ENCODE measurements at regions not wholly inside any gene's neighbourhood (a gene's known extent, or its start where the extent isn't known, plus 50 kb on each side); places are given as distances from the start of the nearest gene placed in this dataset.

- H3K4me3 ChIP-seq (ENCODE audit: low read depth in 1 of 3, low read length in 3 of 3) = no peak overlapping the region
- no peak for DNase-seq (ENCODE audit: low spot score)
- no peak for TF ChIP-seq RXRA (IDR thresholded peaks at IDR 0.05)
- TF ChIP-seq JUND (IDR thresholded peaks at IDR 0.05) = no peak
- no peak for TF ChIP-seq YY1 (IDR thresholded peaks at IDR 0.05)
- no peak for TF ChIP-seq FOXA1 (IDR thresholded peaks at IDR 0.05)
- TF ChIP-seq GABPA (IDR thresholded peaks at IDR 0.05 in 1 of 2, conservative IDR thresholded peaks at IDR 0.05 in 1 of 2) = no peak
- TF ChIP-seq MAX (IDR thresholded peaks at IDR 0.05) = no peak
- TF ChIP-seq REST (IDR thresholded peaks at IDR 0.05) = no peak
- TF ChIP-seq HNF4A (conservative IDR thresholded peaks at IDR 0.05) = no peak
- TF ChIP-seq RAD21 (IDR thresholded peaks at IDR 0.05) = no peak
- TF ChIP-seq SP1 (IDR thresholded peaks at IDR 0.05) = no peak
- TF ChIP-seq HNF4G (IDR thresholded peaks at IDR 0.05) = no peak
- TF ChIP-seq NR2F2 (IDR thresholded peaks at IDR 0.05) = no peak
- TF ChIP-seq FOXA2 (IDR thresholded peaks at IDR 0.05) = no peak
- TF ChIP-seq CTCF (IDR thresholded peaks at IDR 0.05; ENCODE audit: low read depth, low read length, missing input control) = no peak
- TF ChIP-seq TAF1 (conservative IDR thresholded peaks at IDR 0.05) = no peak
- no peak for TF ChIP-seq ZBTB33 (IDR thresholded peaks at IDR 0.05)
- H3K27me3 ChIP-seq (ENCODE audit: control insufficient read depth in 4 of 4, insufficient read depth in 4 of 4, low read length in 3 of 4) = no peaks in the 10 kb centered on the region
- H3K36me3 ChIP-seq (ENCODE audit: control insufficient read depth in 4 of 4, insufficient read depth in 3 of 4, low read depth in 1 of 4, low read length in 3 of 4) = no peaks in the 10 kb centered on the region
- 67% methylated on average over 6 of the region's 6 CpGs for WGBS
- H3K4me1 ChIP-seq (ENCODE audit: control insufficient read depth in 4 of 4, insufficient read depth in 4 of 4, low read length in 3 of 4) = no peaks in the 10 kb centered on the region
- H3K9me3 ChIP-seq (ENCODE audit: control insufficient read depth in 4 of 4, low read length in 3 of 4) = no peaks in the 10 kb centered on the region
- H3K9ac ChIP-seq (ENCODE audit: low read depth in 1 of 2, low read length in 2 of 2) = no peak overlapping the region
- H3K27ac ChIP-seq (ENCODE audit: low read depth in 1 of 2, low read length in 2 of 2) = no peak overlapping the region
These were observed 1044.9 kb downstream of the TYW1 start for GRCh38 chr7:68041554-68041953.

- Histone ChIP-seq H3K4me3 (ENCODE audit: low read depth in 1 of 3, low read length in 3 of 3) (no peak overlapping the region), H3K4me1 (ENCODE audit: control insufficient read depth in 4 of 4, insufficient read depth in 4 of 4, low read length in 3 of 4) (no peaks in the 10 kb centered on the region), H3K27me3 (ENCODE audit: control insufficient read depth in 4 of 4, insufficient read depth in 4 of 4, low read length in 3 of 4) (no peaks in the 10 kb centered on the region), H3K9ac (ENCODE audit: low read depth in 1 of 2, low read length in 2 of 2) (no peak overlapping the region), H3K9me3 (ENCODE audit: control insufficient read depth in 4 of 4, low read length in 3 of 4) (no peaks in the 10 kb centered on the region), H3K27ac (ENCODE audit: low read depth in 1 of 2, low read length in 2 of 2) (no peak overlapping the region), H3K36me3 (ENCODE audit: control insufficient read depth in 4 of 4, insufficient read depth in 3 of 4, low read depth in 1 of 4, low read length in 3 of 4) (no peaks in the 10 kb centered on the region)
- DNase-seq (ENCODE audit: low spot score) = no peak
- 73% methylated on average over 4 of the region's 4 CpGs for WGBS
- TF ChIP-seq RAD21 (IDR thresholded peaks at IDR 0.05) (no peak), HNF4A (conservative IDR thresholded peaks at IDR 0.05) (no peak), FOXA1 (IDR thresholded peaks at IDR 0.05) (no peak), MAX (IDR thresholded peaks at IDR 0.05) (no peak), YY1 (IDR thresholded peaks at IDR 0.05) (no peak), HNF4G (IDR thresholded peaks at IDR 0.05) (no peak), CTCF (IDR thresholded peaks at IDR 0.05; ENCODE audit: low read depth, low read length, missing input control) (no peak), FOXA2 (IDR thresholded peaks at IDR 0.05) (no peak), REST (IDR thresholded peaks at IDR 0.05) (no peak), EGR1 (IDR thresholded peaks at IDR 0.05; ENCODE audit: low read depth in 2 of 2) (no peak), GABPA (IDR thresholded peaks at IDR 0.05 in 1 of 2, conservative IDR thresholded peaks at IDR 0.05 in 1 of 2) (no peak), NR2F2 (IDR thresholded peaks at IDR 0.05) (no peak), TAF1 (conservative IDR thresholded peaks at IDR 0.05) (no peak), ATF3 (IDR thresholded peaks at IDR 0.05) (no peak)
These were observed 1046.9 kb downstream of the TYW1 start for GRCh38 chr7:68043546-68043945.
